Panc1 (cell line): ENCODE measurements at regions not wholly inside any gene's neighbourhood (a gene's known extent, or its start where the extent isn't known, plus 50 kb on each side); places are given as distances from the start of the nearest gene placed in this dataset.

ENCODE experiments used
- SIN3A ChIP-seq: IDR thresholded peaks from 2 replicates; pipeline ENCODE4 v1.6.1; 2012; ENCODE audit warnings: low read depth, mild to moderate bottlenecking, low read length, moderate library complexity, borderline replicate concordance; ENCODE audit not compliant: insufficient read depth
- TF ChIP-seq, protein P1 (sequence below): fragments of 450-650 bp; IDR thresholded peaks from 2 replicates; pipeline ENCODE4 v1.5.1; 2017; ENCODE audit warnings: mild to moderate bottlenecking

GRCh38 chr2:34523958-34524514, 924.9 kb upstream of the FAM98A start:
- TF ChIP-seq, protein P1, sequence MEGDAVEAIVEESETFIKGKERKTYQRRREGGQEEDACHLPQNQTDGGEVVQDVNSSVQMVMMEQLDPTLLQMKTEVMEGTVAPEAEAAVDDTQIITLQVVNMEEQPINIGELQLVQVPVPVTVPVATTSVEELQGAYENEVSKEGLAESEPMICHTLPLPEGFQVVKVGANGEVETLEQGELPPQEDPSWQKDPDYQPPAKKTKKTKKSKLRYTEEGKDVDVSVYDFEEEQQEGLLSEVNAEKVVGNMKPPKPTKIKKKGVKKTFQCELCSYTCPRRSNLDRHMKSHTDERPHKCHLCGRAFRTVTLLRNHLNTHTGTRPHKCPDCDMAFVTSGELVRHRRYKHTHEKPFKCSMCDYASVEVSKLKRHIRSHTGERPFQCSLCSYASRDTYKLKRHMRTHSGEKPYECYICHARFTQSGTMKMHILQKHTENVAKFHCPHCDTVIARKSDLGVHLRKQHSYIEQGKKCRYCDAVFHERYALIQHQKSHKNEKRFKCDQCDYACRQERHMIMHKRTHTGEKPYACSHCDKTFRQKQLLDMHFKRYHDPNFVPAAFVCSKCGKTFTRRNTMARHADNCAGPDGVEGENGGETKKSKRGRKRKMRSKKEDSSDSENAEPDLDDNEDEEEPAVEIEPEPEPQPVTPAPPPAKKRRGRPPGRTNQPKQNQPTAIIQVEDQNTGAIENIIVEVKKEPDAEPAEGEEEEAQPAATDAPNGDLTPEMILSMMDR: no peak
- no peak for TF ChIP-seq SIN3A
